SK-N-DZ (cell line): ENCODE measurements at regions not wholly inside any gene's neighbourhood (a gene's known extent, or its start where the extent isn't known, plus 50 kb on each side); places are given as distances from the start of the nearest gene placed in this dataset.

ENCODE experiments used
- DNase-seq: peaks from one replicate; pipeline ENCODE4 v3.0.0-alpha.2; 2015; ENCODE audit warnings: low spot score

DNA sequence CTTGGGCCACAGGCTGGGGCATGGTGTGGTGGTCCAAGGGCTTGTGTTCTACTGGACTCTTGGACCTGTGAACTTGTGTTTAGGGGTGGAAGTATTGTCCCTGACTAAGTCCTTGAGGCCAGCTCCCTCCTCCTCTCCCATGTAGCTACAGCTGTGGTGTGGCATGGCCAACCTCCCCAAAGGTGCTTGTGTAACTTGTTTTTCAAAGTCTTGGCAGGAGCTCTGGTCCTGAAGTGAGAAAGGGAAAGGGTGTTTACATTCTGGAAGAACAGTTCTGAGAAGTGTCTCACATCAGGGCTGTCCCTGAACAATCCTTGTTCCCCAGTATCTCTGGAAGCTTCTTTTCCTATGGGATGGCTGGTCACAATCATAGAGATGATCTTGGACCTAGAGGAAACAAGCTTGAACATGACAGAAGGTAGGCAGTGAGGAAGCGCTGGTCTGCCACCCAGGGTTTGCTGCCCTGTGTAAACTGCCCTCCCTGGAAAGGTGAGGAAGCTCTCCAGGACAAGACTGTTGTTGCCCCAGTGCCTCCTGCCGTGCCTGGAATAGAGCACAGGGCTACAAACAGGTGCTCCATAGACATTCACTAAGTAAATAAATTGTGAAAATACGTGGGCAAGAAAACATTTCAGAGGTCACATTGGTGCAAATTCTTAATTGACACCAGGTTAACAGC lies 64.6 kb upstream of the KLF9 start:
- DNase-seq: no peak

DNA sequence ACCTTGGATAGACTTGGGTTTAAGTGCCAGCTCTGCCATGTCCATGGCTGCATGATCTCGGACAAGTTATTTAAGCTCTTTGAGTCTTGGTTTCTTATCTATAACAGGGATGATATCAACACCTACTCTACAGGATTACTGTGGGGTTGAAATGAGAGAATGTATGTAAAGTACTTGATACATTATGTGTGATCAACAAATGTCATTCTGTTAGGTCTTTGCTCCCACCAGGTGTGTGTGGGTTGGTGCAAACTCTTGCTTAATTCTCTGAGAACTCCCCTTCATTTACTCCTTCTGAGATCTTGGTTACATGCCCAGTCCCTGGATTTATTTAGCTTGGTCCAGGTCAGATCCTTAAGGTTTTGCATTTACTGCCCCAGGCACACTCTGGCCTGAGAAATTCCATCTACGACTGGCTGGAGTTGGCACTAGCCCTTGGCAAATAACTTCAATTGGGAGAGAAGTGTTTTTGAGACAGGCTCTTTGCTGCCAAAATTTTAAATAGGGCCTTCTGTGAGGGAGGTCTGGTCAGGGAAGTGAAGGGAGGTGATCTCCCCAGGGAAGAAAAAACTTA lies 63.5 kb upstream of the KLF9 start:
- no peak for DNase-seq

DNA sequence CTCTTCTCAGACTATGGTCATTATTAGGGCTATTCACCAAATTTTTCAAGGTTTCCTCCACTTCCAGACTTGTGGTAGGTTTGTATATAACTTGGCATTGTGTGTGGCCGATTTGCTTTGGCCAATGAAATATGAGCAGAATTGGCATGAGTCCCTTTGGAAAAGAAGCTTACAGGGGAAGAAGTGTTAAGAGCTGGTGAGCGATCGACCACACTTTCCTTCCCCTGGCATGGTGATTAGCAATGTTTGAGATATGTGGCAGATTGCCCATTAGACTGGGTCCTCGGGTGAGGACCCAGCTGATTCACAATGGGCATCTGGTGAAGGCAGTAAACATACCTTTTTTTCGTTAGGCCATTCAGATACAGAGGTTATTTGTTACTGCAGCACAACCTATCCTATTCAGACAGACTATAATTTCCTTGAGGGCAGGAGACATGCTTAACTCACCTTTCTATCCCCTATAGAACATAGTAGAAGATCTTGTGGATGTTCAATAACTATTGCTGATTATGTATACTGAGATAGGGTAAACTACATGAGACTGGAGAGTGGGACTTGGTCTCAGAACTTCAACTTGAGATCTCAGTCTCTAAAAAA lies 62.8 kb upstream of the KLF9 start:
- no peak for DNase-seq

DNA sequence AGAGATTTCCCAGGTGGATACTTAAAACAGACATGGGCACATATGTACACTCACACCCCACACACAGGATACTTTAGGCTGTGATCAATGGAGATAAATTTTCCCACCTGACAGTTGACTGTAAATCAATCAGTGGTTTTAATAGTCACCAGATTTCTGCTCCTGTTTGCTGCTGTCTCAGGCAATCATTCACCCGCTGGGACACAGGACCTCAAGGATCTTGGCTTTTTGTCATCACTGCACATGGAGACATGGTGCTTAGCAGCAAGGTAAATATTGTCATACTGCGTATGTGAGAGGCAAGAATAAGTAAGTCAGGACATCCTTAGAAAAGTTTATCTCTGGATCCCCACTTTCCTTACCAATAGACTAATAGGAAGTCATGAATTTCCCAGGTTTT lies 60.8 kb upstream of the KLF9 start:
- peak; percentile 44 for DNase-seq

DNA sequence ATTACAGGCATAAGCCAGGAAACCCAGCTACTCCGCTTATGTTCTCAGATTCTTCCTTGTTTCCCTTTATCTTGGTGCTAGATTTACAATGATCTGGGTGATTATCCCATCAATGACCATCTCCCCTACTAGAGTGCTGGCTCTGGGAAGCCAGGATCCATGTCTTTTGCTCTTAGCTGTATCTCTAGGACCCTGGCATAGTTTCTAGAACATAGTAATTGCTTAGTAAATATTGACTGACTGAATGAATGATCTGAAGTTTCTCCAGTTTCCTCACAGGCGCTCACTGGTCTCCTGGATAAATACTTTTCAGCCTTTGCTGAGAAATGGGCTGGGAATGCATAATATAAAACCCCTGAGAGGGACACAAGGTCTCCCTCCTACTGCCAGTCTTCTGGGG lies 60.0 kb upstream of the KLF9 start:
- DNase-seq: no peak

DNA sequence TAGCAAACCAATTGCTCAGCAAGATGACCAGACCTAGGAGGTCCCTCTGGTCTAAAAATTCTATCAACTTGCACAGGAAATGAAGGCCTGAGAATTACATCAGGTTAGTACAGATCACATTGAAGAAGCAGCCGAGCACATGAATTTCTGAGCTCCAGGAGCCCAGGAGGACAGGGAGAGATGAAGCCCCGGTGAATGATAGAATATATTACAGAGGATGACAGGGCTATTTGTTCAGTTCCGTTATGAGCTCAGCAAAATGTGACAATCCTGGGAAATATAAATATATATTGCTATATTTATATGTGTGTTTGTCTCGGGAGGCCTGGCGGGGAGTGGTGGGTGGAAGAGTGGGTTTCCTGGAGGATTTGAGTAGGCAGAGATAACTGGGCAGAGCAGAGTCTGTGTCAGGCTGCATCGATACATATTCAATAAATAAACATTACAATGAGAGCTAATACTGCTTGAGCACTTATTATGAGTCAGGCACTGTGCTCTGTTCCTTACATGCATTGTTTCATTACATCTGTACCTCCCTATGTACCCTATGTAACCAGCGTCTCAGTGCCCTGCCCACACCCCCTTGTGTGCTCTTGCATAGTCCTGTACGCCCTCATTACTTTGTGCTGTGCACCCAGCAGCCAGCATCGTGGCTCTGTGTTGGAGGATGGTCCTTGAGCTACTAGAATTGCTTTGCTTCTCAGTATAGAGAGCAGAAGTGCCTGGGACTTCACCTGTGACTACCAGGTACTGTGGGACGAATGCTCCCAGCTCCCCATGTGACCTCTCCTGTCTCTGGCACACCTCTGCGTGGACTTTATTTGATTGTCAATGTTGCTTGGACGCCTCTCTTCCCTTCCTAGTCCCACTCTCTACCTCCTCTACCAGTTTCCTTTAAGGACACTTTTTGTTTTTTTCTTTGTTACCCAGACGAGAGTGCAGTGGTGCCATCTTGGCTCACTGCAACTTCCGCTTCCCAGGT lies 58.1 kb upstream of the KLF9 start:
- DNase-seq: no peak

DNA sequence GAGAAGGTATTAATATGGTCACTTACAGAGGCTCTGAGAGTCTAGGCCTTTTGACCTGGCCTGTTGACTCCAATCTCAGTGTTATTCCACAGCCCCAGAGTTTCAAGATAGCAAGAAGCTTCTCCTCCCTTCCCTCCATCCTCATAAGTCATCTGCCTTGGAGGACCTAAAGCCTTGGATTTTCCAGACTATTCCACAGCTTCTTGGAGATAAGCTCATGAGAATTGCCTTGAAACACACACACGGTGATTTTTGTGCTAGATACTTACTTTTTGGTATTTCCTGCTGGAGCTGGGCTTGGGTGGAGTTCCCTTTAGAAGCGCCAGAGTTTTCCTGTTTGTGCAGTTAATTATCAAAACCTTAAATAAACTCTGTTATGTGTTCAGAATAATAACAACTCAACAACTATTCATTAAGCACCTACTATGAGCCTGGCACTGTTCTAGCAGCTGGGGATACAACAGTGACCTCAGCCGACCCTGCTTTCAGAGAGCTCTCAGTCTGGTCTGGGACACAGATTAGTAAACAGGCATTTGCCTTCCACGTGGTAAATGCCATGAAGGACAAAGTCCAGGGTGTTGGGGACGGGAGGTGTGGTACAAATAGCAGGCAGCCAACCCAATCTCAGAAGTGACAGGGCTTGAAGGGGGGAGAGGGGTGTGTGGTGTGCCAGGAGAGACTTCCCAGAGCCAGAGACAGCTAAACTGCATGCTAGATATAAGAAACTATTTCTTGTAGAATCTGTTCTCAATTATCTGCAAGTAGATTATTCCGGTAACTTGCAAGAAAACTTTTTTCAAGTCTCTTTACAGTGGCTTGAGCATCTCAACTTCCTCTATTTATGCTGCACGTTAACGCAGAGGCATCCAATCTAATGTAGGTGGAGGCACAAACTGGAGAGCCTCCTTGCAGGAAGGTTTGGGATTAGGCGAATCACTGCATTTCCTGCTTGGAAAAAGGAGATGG lies 55.9 kb upstream of the KLF9 start:
- no peak for DNase-seq

DNA sequence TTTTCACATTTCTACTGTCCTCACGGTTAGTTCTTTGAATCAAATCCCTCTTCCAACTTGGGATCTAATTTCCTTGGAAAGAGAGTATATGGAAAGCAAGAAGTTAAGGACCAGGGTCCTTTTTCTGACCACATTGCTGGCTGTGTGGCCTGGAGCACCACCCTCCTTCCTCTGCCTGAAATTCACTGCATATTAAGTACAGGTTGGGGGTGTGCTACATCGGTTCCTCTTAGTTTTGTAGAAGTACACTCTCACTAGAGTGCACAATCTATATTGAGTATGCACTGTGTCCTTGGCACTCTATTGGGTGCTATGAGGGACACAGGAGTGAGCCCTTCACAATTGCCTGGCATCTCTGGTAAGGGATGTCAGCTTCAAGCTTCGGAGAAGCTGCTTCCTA lies 53.8 kb upstream of the KLF9 start:
- DNase-seq: no peak

DNA sequence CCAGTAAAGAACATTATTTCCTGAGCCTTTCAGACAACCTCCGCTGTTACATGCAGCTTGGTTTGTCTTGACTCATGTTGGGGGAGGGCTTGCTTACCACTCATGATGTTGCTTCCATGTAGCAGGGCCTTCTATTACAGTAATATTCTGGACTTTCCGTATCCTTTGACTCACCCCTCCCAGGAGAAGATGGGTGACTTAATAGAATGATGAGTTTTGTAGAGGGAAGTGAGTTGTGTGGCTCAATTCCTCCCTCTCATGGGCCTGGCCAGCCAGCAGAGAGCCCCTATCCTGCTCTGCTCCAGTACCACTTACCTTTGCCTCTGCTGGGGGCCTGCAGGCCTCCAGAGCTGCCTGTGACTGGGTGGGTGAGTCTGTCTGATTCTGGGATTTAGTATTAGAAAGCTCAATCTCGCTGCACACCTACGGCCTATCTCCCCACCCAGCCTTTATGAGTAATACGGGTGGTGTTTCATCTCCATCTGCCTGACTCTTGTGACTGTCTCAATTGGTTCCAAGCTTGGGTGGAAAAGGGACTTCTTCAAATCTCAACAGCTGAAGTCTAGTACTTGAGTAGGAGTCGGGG lies 52.6 kb upstream of the KLF9 start:
- no peak for DNase-seq

DNA sequence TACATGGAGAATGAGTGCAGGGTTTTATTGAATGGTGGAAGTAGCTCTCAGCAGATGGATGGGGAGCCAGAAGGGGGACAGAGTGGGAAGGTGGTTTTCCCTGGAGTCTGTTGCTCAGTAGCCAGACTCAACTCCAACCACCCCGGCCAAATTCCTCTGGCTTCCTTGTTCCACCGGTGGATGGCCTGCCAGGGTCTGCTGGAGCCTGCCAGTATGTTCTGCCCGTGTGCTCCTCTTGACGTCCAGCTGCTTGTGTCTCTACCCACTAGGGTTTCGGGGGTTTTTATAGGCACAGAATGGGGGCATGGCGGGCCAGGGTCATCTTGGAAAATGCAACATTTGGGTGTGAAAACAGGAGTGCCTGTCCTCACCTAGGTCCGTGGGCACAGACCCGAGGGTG lies 51.4 kb upstream of the KLF9 start:
- DNase-seq: no peak

DNA sequence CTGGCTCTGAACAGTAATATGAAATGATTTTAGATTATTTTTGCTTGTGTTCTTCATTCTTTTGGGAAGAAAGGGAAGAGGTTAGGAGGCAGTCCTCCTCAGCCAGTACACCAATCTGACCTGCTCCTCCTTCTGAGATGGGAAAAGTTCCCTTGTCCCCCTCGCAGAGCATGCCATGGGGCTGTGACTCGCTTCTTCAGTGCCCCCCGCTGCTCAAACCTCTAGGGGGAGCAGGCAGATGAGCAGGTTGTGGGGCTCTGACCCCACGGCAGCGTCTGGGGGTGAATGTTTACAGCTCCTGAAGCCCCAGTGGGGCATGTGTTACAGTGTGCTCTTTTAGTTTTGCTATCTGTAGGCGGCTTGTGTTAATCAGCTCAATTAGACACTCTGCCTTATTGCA lies 50.9 kb upstream of the KLF9 start:
- no peak for DNase-seq
